GM21737 (cell line): ENCODE measurements at regions not wholly inside any gene's neighbourhood (a gene's known extent, or its start where the extent isn't known, plus 50 kb on each side); places are given as distances from the start of the nearest gene placed in this dataset.
A peak's percentile ranks its signal among the peaks of the same experiment; 100 is the strongest.
"Not testable (repeated sequence)": the region's sequence is repeated elsewhere in the genome, so short reads cannot be mapped to it uniquely, and the experiment has no call there.

Experiments used
- ATAC-seq: cut with Tn5 transposase; IDR thresholded peaks from one replicate; pipeline ENCODE4 v1.9.1; 2021; ENCODE audit warnings: mild to moderate bottlenecking, moderate library complexity; ENCODE audit not compliant: unreplicated experiment

DNA sequence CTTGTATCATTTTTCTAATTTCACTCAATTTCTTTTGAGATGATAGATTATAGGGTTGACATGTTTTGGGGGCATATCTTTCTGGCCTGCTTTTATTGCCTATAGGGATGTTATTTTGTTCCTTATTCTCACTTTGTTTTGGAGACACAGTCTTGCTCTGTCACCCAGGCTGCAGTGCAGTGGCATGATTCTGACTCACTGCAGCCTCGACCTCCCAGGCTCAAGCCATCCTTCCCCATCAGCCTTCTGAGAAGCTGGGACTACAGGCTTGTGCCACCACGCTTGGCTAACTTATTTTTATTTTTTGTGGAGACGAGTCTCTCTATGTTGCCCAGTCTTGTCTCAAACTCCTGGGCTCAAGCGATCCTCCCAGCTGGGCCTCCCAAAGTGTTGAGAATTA, 72.8 kb upstream of the FAN1 start:
- ATAC-seq, result no peak

- ATAC-seq, result not testable (repeated sequence)
Measured at GRCh38 chr15:30833379-30833778, 70.3 kb upstream of the FAN1 start.

DNA sequence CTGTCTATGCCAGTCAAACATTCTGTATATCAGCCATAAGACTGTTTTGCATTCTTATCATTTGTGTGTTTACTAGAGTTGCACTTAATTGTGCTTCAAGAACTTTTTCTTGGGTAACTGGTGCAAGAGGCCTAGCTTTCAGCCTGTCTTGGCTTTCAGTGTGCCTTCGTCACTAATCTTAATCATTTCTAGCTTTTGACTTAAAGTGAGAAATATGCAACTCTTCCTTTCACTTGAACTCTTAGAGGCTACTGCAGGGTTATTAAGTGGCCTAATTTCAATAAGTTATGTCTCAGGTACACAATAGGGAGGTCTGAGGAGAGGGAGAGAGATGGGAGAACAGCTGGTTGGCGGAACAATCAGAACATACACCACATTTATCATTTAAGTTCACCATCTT, 62.1 kb upstream of the FAN1 start:
- not testable (repeated sequence) for ATAC-seq

- peak; percentile 88 for ATAC-seq
Measured at GRCh38 chr15:30842798-30843472, 60.8 kb upstream of the FAN1 start.

DNA sequence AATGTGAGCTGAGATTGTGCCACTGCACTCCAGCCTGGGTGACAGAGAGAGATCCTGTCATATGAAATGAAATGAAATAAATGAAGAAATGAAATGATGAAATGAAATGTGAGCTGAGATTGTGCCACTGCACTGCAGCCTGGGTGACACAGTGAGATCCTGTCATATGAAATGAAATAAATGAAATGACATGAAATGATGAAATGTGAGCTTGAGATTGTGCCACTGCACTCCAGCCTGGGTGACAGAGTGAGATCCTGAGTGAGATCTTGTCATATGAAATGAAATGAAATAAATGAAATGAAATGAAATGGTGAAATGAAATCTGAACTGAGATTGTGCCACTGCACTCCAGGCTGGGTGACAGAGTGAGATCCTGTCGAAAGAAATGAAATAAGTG, 58.2 kb upstream of the FAN1 start:
- not testable (repeated sequence) for ATAC-seq
